HG03103 (cell line): ENCODE measurements at regions not wholly inside any gene's neighbourhood (a gene's known extent, or its start where the extent isn't known, plus 50 kb on each side); places are given as distances from the start of the nearest gene placed in this dataset.
A peak's percentile ranks its signal among the peaks of the same experiment; 100 is the strongest.

Experiments used
- ATAC-seq: cut with Tn5 transposase; IDR thresholded peaks from one replicate; pipeline ENCODE4 v1.9.1; 2021; ENCODE audit warnings: low read depth; ENCODE audit not compliant: unreplicated experiment

- no peak for ATAC-seq
Observed at GRCh38 chr7:109964780-109965179, 1126.1 kb upstream of the LRRN3 start.

- ATAC-seq = no peak
Observed at GRCh38 chr7:109967406-109967805, 1123.5 kb upstream of the LRRN3 start.

- ATAC-seq = no peak
Observed at GRCh38 chr7:109983618-109984017, 1107.3 kb upstream of the LRRN3 start.

- no peak for ATAC-seq
Observed at GRCh38 chr7:109984729-109985128, 1106.2 kb upstream of the LRRN3 start.

- ATAC-seq = no peak
Observed at GRCh38 chr7:109986701-109987100, 1104.2 kb upstream of the LRRN3 start.

- no peak for ATAC-seq
Observed at GRCh38 chr7:109996411-109996810, 1094.5 kb upstream of the LRRN3 start.

GRCh38 chr7:109996927-109997326 lies 1094.0 kb upstream of the LRRN3 start:
- ATAC-seq = no peak

GRCh38 chr7:109997837-109998236 lies 1093.1 kb upstream of the LRRN3 start:
- ATAC-seq = no peak

GRCh38 chr7:110001254-110001938 lies 1089.5 kb upstream of the LRRN3 start:
- ATAC-seq = no peak

- no peak for ATAC-seq
Observed at GRCh38 chr7:110003827-110004226, 1087.1 kb upstream of the LRRN3 start.

GRCh38 chr7:110007320-110008063 lies 1083.4 kb upstream of the LRRN3 start:
- no peak for ATAC-seq

GRCh38 chr7:110010359-110010758 lies 1080.6 kb upstream of the LRRN3 start:
- no peak for ATAC-seq

GRCh38 chr7:110017405-110017804 lies 1073.5 kb upstream of the LRRN3 start:
- no peak for ATAC-seq

- no peak for ATAC-seq
Observed at GRCh38 chr7:110027385-110027784, 1063.5 kb upstream of the LRRN3 start.

- no peak for ATAC-seq
Observed at GRCh38 chr7:110043519-110043918, 1047.4 kb upstream of the LRRN3 start.

- no peak for ATAC-seq
Observed at GRCh38 chr7:110050785-110051184, 1040.1 kb upstream of the LRRN3 start.

- ATAC-seq = no peak
Observed at GRCh38 chr7:110051372-110051771, 1039.6 kb upstream of the LRRN3 start.

- ATAC-seq = no peak
Observed at GRCh38 chr7:110056331-110056730, 1034.6 kb upstream of the LRRN3 start.

GRCh38 chr7:110058401-110058800 lies 1032.5 kb upstream of the LRRN3 start:
- no peak for ATAC-seq

- peak; percentile 83 for ATAC-seq
Observed at GRCh38 chr7:110061387-110061786, 1029.5 kb upstream of the LRRN3 start.

GRCh38 chr7:110065121-110065520 lies 1025.8 kb upstream of the LRRN3 start:
- ATAC-seq = no peak

GRCh38 chr7:110066843-110067242 lies 1024.1 kb upstream of the LRRN3 start:
- no peak for ATAC-seq
